Activated CD4-positive, alpha-beta memory T cell treated with anti-CD3 and anti-CD28 coated beads for 36 hours (primary cell): ENCODE measurements at regions not wholly inside any gene's neighbourhood (a gene's known extent, or its start where the extent isn't known, plus 50 kb on each side); places are given as distances from the start of the nearest gene placed in this dataset.
"Not testable (repeated sequence)": the region's sequence is repeated elsewhere in the genome, so short reads cannot be mapped to it uniquely, and the experiment has no call there.

Source experiments
- CTCF ChIA-PET: fragments of 350-600 bp; sonication (Branson Sonifier 250); formaldehyde crosslinking; loops from one replicate; lab custom pipeline; 2021; ENCODE audit warnings: antibody characterized with exemption, inconsistent platforms; lab: Charles Lee
- POLR2A ChIA-PET: fragments of 350-600 bp; sonication (Branson Sonifier 250); formaldehyde crosslinking; loops from one replicate; lab custom pipeline; 2021; ENCODE audit warnings: antibody characterized with exemption; lab: Charles Lee
- DNase-seq: peaks from one replicate; pipeline ENCODE4 v3.0.0-alpha.2; 2020
- H3K27ac Mint-ChIP-seq: one replicate; pipeline ENCODE4 v1.8.0; 2021; ENCODE audit warnings: mixed read lengths
- H3K27me3 Mint-ChIP-seq: one replicate; pipeline ENCODE4 v1.8.0; 2021; ENCODE audit warnings: mixed read lengths
- H3K36me3 Mint-ChIP-seq: one replicate; pipeline ENCODE4 v1.8.0; 2021; ENCODE audit warnings: mixed read lengths
- H3K4me1 Mint-ChIP-seq: one replicate; pipeline ENCODE4 v1.8.0; 2021; ENCODE audit warnings: low read depth, mixed read lengths
- H3K4me3 Mint-ChIP-seq: one replicate; pipeline ENCODE4 v1.8.0; 2021; ENCODE audit warnings: mild to moderate bottlenecking, mixed read lengths
- H3K9me3 Mint-ChIP-seq: one replicate; pipeline ENCODE4 v1.8.0; 2021; ENCODE audit warnings: mixed read lengths
- intact Hi-C: fragments of 100-400 bp; cut with micrococcal nuclease; formaldehyde crosslinking; loops from one replicate; pipeline ENCODE4 v1.15.1; 2023

GRCh38 chr1:184888505-184888904 is 85.8 kb downstream of the NIBAN1 start:
- ChIA-PET POLR2A (no interaction called here), CTCF (no interaction called here)
- no peak for DNase-seq
- peaks cover 21% of the 10 kb centered on the region for H3K36me3 Mint-ChIP-seq
- no peaks in the 10 kb centered on the region for H3K9me3 Mint-ChIP-seq
- H3K27ac Mint-ChIP-seq = no peak overlapping the region
- peaks cover 3% of the 10 kb centered on the region for H3K27me3 Mint-ChIP-seq
- peaks cover 52% of the 10 kb centered on the region for H3K4me1 Mint-ChIP-seq
- intact Hi-C loops = loop anchor here (10.0 kb wide), 1 partner anchor 156 kb away; the partner anchor contains the start of gene RNF2
- no peak overlapping the region for H3K4me3 Mint-ChIP-seq

GRCh38 chr1:184882957-184883815 is 91.1 kb downstream of the NIBAN1 start:
- Mint-ChIP-seq H3K27me3 (peaks cover 3% of the 10 kb centered on the region), H3K4me3 (no peak overlapping the region), H3K27ac (peak overlapping the region; percentile 92), H3K9me3 (no peaks in the 10 kb centered on the region), H3K36me3 (peaks cover 28% of the 10 kb centered on the region), H3K4me1 (peaks cover 37% of the 10 kb centered on the region)
- ChIA-PET POLR2A (interaction anchor here (0.7 to 2.3 kb wide), 7 partner anchors 8 to 92 kb away, joined by 3 to 28 read pairs (median 13); partner anchors contain the start of gene NIBAN1), CTCF (interaction anchor here (0.6 to 2.7 kb wide), 9 partner anchors 8 to 98 kb away, joined by 3 to 14 read pairs (median 5); partner anchors contain the start of gene NIBAN1)
- peak; percentile 32 for DNase-seq
- intact Hi-C loops = loop anchor here (1.0 to 10.0 kb wide), 9 partner anchors 7 to 754 kb away; partner anchors contain the start of genes RNF2, SWT1 and TRMT1L

GRCh38 chr1:184881941-184882913 is 92.1 kb downstream of the NIBAN1 start:
- H3K27ac Mint-ChIP-seq = peak overlapping the region; percentile 92
- DNase-seq = peak; percentile 48
- CTCF ChIA-PET = interaction anchor here (0.6 to 2.7 kb wide), 10 partner anchors 9 to 99 kb away, joined by 3 to 14 read pairs (median 4); partner anchors contain the start of gene NIBAN1
- POLR2A ChIA-PET = interaction anchor here (0.7 to 2.3 kb wide), 8 partner anchors 9 to 93 kb away, joined by 3 to 28 read pairs (median 8); partner anchors contain the start of gene NIBAN1
- no peaks in the 10 kb centered on the region for H3K9me3 Mint-ChIP-seq
- peaks cover 23% of the 10 kb centered on the region for H3K36me3 Mint-ChIP-seq
- peaks cover 2% of the 10 kb centered on the region for H3K27me3 Mint-ChIP-seq
- H3K4me1 Mint-ChIP-seq = peaks cover 33% of the 10 kb centered on the region
- intact Hi-C loops = loop anchor here (1.0 to 10.0 kb wide), 9 partner anchors 8 to 755 kb away; partner anchors contain the start of genes RNF2, SWT1 and TRMT1L
- peak overlapping the region; percentile 13 for H3K4me3 Mint-ChIP-seq

GRCh38 chr1:184879876-184880557 is 94.3 kb downstream of the NIBAN1 start:
- Mint-ChIP-seq H3K9me3 (no peaks in the 10 kb centered on the region), H3K27me3 (no peaks in the 10 kb centered on the region), H3K27ac (no peak overlapping the region), H3K4me1 (peaks cover 29% of the 10 kb centered on the region), H3K36me3 (peaks cover 24% of the 10 kb centered on the region), H3K4me3 (no peak overlapping the region)
- POLR2A ChIA-PET = interaction anchor here (1.3 to 1.4 kb wide), 2 partner anchors 10 kb away, joined by 3 to 5 read pairs; no protein-coding TSS in a partner anchor
- DNase-seq = no peak
- CTCF ChIA-PET = no interaction called here
- intact Hi-C loops = loop anchor here (5.0 to 10.0 kb wide), 2 partner anchors 165 to 277 kb away; partner anchors contain the start of genes RNF2, SWT1 and TRMT1L

GRCh38 chr1:184878602-184879001 is 95.7 kb downstream of the NIBAN1 start:
- ChIA-PET CTCF (no interaction called here), POLR2A (interaction anchor here (1.4 kb wide), 1 partner anchor 12 kb away, joined by 3 read pairs; no protein-coding TSS in a partner anchor)
- no peak for DNase-seq
- Mint-ChIP-seq H3K4me3 (no peak overlapping the region), H3K27me3 (no peaks in the 10 kb centered on the region), H3K27ac (no peak overlapping the region), H3K9me3 (peaks cover under 1% of the 10 kb centered on the region), H3K36me3 (peaks cover 18% of the 10 kb centered on the region), H3K4me1 (peaks cover 25% of the 10 kb centered on the region)
- intact Hi-C loops = no loop called here

- Mint-ChIP-seq H3K4me1 (peaks cover 19% of the 10 kb centered on the region), H3K27me3 (no peaks in the 10 kb centered on the region), H3K9me3 (peaks cover 7% of the 10 kb centered on the region), H3K4me3 (no peak overlapping the region), H3K27ac (no peak overlapping the region), H3K36me3 (peaks cover 23% of the 10 kb centered on the region)
- CTCF ChIA-PET = interaction anchor here (1.5 kb wide), 1 partner anchor 104 kb away, joined by 5 read pairs; no protein-coding TSS in a partner anchor
- DNase-seq = no peak
- POLR2A ChIA-PET = no interaction called here
- intact Hi-C loops = no loop called here
Observed at GRCh38 chr1:184878002-184878401, 96.3 kb downstream of the NIBAN1 start.

GRCh38 chr1:184876015-184876414 is 98.3 kb downstream of the NIBAN1 start:
- H3K4me3 Mint-ChIP-seq, CTCF ChIA-PET, H3K9me3 Mint-ChIP-seq, H3K4me1 Mint-ChIP-seq, POLR2A ChIA-PET, H3K27me3 Mint-ChIP-seq, intact Hi-C loops, H3K27ac Mint-ChIP-seq, DNase-seq: not testable (repeated sequence)
- H3K36me3 Mint-ChIP-seq = peaks cover 25% of the 10 kb centered on the region

- Mint-ChIP-seq H3K4me3 (no peak overlapping the region), H3K27me3 (no peaks in the 10 kb centered on the region), H3K9me3 (peaks cover 7% of the 10 kb centered on the region), H3K36me3 (peaks cover 27% of the 10 kb centered on the region), H3K4me1 (peaks cover 7% of the 10 kb centered on the region), H3K27ac (no peak overlapping the region)
- no peak for DNase-seq
- ChIA-PET CTCF (no interaction called here), POLR2A (no interaction called here)
- intact Hi-C loops = no loop called here
Observed at GRCh38 chr1:184875218-184875617, 99.1 kb downstream of the NIBAN1 start.

GRCh38 chr1:184870319-184870718 is 104.0 kb downstream of the NIBAN1 start:
- intact Hi-C loops = no loop called here
- no peak overlapping the region for H3K27ac Mint-ChIP-seq
- H3K36me3 Mint-ChIP-seq = peaks cover 22% of the 10 kb centered on the region
- H3K9me3 Mint-ChIP-seq = peaks cover 7% of the 10 kb centered on the region
- CTCF ChIA-PET = interaction anchor here (0.5 to 1.6 kb wide), 3 partner anchors 13 to 507 kb away, joined by 4 to 5 read pairs (median 4); no protein-coding TSS in a partner anchor
- POLR2A ChIA-PET = interaction anchor here (1.1 to 1.9 kb wide), 5 partner anchors 10 to 103 kb away, joined by 3 to 13 read pairs (median 5); no protein-coding TSS in a partner anchor
- no peak overlapping the region for H3K4me3 Mint-ChIP-seq
- peaks cover 46% of the 10 kb centered on the region for H3K4me1 Mint-ChIP-seq
- H3K27me3 Mint-ChIP-seq = no peaks in the 10 kb centered on the region
- peak; percentile 71 for DNase-seq

- ChIA-PET POLR2A (interaction anchor here (0.6 to 2.9 kb wide), 5 partner anchors 14 to 105 kb away, joined by 3 to 33 read pairs (median 4); partner anchors contain the start of gene NIBAN1), CTCF (interaction anchor here (0.8 to 1.7 kb wide), 5 partner anchors 15 to 104 kb away, joined by 3 to 14 read pairs (median 3); no protein-coding TSS in a partner anchor)
- H3K27me3 Mint-ChIP-seq = no peaks in the 10 kb centered on the region
- peaks cover under 1% of the 10 kb centered on the region for H3K9me3 Mint-ChIP-seq
- peaks cover 18% of the 10 kb centered on the region for H3K36me3 Mint-ChIP-seq
- DNase-seq = no peak
- no peak overlapping the region for H3K4me3 Mint-ChIP-seq
- intact Hi-C loops = loop anchor here (1.0 to 5.0 kb wide), 9 partner anchors 14 to 1396 kb away; partner anchors contain the start of genes EDEM3, IVNS1ABP and SMG7
- H3K27ac Mint-ChIP-seq = peak overlapping the region; percentile 85
- peaks cover 52% of the 10 kb centered on the region for H3K4me1 Mint-ChIP-seq
Observed at GRCh38 chr1:184867866-184868689, 106.2 kb downstream of the NIBAN1 start.
